HG03558 (cell line): ENCODE measurements at regions not wholly inside any gene's neighbourhood (a gene's known extent, or its start where the extent isn't known, plus 50 kb on each side); places are given as distances from the start of the nearest gene placed in this dataset.

Source experiments
- ATAC-seq: cut with Tn5 transposase; IDR thresholded peaks from one replicate; pipeline ENCODE4 v1.9.1; 2021; ENCODE audit warnings: moderate number of reproducible peaks; ENCODE audit not compliant: unreplicated experiment; ENCODE audit errors: extremely low read depth

DNA sequence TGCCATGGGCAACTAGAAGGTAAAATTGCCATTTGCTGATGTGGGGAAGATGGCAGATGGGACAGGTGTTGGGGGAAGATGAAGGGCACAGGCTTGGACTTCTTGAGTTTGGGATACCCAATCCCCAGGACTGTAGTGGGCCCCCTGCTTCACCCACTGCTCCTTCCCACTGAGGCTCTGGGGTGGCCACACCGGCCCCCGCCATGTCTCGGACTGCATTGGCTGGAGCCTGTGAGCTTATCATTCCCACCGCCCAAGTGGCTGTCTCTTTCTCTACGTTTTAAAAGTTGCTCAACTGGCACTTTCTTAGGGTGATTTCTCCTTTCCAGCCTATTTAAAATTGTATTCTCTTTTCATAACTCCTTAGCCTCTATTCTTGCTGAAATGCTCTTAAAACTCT lies 730.0 kb upstream of the ADAMTS16 start:
- no peak for ATAC-seq

DNA sequence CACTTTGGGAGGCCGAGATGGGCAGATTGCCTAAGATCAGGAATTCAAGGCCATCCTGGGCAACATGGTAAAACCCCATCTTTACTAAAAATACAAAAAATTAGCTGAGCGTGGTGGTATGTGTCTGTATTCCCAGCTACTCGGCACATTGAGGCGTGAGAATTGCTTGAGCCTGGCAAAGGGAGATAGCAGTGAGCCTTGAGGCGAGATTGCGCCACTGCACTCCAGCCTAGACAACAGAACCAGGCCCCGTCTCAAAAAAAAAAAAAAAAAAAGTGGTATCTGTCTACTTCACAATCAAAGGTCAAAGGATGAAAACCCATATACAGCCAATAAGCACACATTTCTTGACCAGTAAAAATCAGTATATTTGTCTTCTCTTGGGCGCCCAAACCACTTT lies 728.5 kb upstream of the ADAMTS16 start:
- ATAC-seq, result no peak

DNA sequence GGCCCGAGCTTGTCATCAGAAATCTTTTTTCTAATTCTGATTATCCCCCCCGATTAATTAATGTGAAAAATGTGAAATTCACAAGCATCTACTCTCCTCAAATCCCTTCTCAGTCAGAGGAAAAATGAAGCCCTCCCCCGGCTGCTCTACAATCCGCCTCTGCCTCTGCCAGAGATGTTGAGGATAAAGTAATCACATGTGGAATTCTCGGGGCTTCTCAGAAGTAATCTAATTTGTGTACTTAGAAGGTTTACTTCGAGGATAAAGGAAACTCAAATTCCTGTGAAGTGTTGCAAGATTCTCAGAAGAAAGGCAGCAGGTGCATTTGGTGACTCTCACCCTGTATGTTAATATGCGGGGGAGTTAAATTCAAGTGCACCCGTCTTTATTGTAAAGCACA lies 726.1 kb upstream of the ADAMTS16 start:
- ATAC-seq, result no peak

DNA sequence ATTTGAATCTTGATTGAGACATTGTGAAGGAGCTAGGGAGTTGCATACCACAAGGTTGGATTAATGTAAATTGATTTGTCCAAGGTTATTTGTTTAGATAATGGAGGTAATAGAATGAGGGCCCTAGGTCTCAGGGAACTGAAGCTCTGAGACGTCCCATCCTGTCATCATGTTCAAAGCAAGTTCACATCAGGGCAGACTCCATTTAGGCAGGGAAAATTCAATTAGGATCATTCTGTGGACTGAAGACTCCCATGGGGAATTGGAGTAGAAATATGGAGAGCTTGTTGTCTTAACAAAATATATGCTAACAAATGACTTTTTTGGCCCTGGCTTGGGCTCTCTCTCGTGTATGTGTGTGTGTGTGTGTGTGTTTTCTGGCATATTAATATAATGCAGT lies 722.0 kb upstream of the ADAMTS16 start:
- no peak for ATAC-seq

DNA sequence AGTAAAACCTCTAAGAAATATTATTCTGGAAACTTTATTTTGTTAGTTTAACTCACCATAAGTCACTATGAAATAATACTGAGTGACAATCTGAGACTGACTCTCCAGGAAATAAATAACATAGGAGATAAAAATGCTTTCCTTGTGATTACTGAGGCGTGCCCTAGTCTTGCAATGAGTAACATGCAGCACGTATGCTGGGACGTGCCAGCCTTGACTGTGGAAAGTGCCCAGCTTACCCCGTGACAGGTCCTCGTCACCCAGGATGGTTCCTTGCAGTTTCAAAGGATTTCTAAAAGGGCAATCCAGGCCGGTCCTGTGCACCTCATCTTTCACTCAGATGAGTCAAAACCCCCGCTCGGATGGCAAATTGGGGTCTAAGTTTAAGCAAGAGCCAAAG lies 720.8 kb upstream of the ADAMTS16 start:
- no peak for ATAC-seq

DNA sequence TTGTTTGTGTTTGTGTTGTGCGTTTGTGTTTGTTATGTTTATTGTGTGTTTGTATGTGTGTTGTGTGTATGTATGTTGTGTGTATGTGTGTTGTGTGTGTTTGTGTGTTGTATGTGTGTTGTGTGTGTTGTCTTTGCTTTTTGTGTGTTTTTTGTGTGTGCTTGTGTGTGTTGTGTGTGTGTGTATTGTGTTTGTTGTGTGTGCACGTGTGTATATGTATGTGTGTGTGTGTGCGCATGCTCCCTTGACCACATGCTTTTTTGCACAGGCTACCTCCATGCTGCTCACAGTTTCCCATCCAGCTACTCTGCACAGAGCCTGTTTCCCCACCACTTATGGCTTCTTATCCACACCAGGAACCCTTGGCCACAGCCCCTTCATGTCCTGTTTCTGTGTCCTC lies 720.0 kb upstream of the ADAMTS16 start:
- ATAC-seq, result no peak

DNA sequence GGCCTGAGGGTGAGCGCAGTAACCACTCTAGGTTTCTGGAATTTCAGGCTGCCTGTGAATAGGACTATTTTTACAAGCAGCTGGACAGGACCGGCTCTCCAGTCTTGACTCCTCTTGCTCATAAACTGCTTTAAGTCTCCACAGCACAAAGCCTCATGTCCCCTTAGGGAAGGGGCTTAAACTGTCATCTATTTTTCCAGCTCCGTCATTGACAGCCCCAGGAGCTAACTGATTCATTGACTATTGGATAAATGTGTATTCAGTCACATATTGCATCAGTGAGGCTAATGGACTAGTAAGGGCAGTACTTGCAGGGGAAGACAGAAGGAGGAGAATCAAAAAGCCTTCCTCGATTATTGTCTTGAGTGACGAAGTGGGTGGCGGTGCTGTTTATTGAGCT lies 719.4 kb upstream of the ADAMTS16 start:
- ATAC-seq, result no peak

DNA sequence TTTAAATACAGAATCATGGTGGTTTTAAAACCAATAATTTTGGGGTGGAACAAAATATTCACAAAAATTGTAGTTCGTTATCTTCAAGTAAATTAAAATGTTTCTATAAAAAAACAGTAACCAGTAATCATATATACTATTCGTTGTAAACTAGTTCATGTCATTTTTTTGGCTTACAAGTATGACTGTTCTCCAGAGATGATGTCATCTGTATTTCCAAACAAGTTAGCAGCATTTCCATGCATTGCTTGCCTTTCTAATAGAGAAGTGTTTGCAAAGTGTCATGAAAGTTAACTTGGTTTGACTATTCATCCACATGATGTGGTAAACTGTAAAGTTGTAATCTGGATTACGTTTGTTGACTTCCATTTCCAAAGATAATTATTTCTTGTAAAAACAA lies 717.9 kb upstream of the ADAMTS16 start:
- no peak for ATAC-seq

DNA sequence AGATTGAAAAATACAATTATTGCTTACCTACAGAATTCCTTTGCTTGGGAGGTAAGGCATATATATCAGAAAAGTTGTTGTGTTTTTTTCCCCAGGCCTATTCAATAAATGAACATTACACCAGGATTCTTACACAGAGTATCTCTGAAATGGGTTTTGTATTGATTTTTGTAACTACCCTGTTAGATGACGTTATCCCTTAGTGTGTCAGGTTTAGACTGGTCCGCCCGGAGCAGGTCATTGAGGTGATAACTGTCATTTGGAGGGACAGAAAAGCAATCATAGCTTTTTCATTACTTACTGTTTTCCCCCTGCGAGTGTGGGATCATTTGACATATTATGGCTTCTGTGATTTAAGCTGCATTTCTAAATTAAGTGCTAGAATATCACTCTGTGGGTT lies 715.2 kb upstream of the ADAMTS16 start:
- ATAC-seq, result no peak

DNA sequence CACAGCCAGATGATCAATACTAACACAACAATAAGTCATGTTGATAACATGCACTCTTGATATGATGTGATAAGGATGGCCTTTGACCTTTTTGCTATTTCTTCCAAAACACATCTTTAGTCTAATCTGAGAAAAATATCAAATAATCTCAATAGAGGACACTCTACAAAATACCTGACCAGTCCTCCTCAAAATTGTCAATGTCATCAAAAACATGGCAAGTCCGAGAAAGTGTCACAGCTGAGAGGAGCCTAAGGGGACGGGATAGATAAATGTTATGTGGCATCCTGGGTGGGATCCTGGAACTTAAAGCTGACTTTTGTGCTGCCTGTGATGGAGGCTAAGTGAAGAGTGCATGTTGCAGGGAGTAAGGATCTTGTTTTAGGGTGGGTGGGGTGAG lies 699.6 kb upstream of the ADAMTS16 start:
- no peak for ATAC-seq

DNA sequence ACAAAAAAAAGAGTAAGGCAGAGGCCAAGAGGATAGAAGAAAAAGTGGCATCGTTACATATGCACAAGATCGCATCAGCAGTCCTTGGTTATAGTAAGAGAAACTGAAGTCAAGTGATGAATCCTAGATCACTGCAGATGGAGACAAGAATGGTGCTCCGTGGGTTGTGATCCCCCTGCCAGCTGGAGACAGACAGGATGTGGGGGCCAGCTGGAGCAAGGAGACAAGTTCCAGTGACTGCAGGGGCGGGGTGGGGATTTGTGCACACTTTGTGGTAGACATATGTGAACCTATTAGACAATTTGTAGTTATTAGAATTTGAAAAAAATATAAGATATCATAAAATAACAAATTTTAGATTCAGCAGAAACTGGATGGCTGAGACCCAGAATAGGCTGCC lies 697.9 kb upstream of the ADAMTS16 start:
- no peak for ATAC-seq

DNA sequence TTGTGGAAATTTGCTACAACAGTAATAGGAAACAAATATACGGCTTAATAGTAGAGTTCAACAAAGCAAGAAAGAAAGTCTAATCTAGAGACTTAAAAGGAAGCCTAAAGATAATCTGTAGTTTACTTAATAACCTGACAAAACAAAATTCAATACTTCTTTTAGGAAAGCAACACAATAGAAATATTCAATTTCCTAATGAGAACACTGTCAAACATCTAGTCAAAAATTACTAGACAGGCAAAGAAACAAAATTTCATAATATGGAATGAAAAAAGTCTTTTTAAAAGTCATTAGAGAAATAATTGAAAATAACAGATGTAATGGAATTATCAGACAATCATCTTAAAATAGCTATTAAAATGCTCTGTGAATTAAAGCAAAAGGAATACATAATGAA lies 692.5 kb upstream of the ADAMTS16 start:
- no peak for ATAC-seq

DNA sequence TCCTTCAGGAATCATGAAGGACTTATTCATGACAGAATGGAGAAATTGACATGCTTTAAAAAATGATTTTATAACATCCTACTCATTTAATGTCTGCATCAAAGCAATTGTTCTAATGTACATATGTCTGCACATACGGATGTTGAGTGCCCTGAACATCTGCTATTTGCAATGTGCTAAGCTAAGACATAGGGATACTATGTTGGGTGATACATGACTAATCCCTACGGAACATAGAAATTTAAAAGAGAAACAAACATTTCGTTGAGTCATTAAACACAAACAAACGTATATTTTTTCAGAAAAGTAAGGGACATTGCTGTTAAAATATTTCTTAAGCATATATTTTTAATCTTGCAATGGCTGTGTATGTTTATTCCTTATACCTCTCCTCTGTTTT lies 686.5 kb upstream of the ADAMTS16 start:
- ATAC-seq, result no peak

DNA sequence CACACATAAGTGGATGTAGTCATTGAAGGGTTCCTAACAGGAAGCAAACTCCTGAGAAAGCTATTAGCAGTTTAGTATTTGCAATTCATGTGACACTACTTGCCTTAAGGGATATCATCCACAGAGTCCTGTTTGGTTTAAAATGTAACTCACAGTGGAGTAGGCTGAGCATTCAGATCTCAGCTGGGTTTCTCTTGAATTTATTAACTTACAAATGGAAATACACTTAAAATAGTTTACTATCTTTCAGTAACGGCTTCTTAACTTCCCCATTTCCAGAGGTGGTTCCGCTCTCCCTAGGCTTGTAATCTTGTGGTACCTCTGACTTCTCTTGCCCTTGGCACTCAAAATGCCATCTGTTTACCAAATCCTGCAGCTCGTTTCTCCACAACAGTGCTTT lies 660.7 kb upstream of the ADAMTS16 start:
- no peak for ATAC-seq

DNA sequence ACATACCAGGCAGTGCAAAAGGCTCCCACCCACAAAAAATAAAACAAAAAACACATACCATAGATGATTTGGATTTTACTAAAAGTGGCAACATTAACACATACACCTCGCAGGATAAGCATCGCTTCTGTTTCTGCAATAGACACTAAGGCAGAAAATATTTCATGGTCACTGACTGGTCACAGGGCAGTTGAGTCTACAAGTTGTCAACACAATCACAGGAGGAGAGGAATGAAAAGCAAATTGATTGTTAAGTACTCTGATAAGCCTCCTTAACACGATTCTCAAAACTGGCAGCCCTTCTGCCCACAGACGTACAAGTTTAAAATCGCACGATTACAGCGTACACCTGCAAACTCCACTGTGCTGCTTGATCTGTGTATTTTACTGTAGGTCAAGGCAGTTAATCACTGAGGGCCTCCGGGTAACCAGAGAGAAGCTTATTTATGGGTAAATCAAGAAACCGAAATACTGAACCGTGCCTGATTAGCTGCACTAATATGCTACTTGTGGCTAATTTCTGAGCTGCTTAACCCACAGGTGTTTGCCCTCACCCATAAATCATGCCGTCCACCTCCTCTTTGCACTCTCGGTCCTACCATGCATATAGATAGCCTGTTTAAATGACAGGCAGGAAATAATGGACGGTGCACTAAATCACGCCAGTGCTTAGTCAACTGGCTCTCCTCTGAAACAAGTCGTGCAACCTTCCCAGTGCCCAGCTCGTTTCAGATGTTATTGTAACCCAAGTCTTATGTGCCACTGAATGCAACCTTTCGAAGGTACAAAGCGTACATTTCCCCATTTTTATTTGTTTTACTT lies 659.4 kb upstream of the ADAMTS16 start:
- ATAC-seq, result no peak

DNA sequence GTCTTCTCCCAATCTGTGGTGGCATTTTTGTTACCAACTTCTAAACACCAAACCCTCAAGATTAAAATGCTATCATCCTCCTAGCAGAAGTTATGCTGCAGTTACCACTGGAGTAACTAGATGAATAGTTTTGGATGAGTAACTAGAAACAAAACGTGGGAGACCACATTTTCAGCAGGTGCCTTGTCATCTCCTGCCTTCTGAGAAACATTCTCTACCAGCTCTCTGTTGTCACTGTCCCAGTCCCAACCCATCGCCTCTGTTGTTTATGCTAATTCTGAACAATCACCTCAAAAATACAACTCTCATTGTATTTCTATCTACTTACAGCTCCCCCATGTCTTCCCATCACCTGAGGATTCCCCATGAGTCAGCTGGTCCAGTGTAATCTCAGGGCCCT lies 652.5 kb upstream of the ADAMTS16 start:
- ATAC-seq, result no peak

DNA sequence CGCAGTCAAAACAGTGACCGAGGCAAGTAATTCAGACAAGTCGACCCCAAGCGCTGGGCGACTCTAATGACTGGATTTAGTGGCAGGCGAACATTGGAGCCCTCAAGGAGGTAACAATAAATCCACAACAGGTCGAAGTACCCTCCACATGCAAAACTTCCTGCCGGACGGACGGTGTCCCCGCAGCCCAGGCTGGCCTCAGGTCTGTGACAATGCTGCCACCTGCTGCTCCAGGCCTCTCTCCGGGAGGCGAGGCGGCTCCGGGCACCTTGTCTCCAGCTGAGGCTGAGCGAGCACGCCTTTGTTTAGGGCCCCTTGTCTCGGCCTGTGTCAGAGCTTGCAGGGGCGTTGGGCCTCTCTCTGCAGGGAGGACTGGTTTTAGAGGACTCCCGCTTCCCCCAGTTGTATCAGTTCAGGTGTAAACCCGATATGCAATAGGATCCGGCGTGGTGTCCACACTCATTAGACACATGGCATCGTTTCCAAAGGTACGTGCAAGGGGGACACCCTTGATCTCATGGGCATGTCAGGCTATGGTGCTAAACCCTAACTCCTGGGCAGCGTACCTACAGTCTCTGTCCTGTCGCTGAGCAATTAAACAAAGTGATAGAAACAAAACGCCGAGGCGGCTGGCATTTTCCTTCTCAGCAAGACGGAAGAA lies 628.0 kb upstream of the ADAMTS16 start:
- no peak for ATAC-seq

DNA sequence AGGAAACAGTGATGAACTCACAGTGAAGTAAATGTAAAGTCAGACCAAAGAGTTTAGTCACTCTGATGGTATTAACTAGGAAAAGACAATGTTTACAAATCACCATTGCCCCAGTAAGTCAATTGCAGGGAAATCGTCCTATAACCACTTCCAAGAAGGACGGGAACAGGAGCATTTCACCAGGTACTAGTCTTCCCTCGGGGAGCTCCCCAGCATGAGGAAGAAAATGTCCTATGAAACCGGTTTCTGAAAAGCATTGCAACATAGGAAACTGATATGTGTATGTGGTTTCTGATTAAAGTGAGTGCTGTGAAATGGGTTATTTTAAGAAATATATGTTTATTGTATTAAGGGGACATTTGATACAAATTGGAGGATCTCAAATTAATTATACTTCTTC lies 626.7 kb upstream of the ADAMTS16 start:
- no peak for ATAC-seq

DNA sequence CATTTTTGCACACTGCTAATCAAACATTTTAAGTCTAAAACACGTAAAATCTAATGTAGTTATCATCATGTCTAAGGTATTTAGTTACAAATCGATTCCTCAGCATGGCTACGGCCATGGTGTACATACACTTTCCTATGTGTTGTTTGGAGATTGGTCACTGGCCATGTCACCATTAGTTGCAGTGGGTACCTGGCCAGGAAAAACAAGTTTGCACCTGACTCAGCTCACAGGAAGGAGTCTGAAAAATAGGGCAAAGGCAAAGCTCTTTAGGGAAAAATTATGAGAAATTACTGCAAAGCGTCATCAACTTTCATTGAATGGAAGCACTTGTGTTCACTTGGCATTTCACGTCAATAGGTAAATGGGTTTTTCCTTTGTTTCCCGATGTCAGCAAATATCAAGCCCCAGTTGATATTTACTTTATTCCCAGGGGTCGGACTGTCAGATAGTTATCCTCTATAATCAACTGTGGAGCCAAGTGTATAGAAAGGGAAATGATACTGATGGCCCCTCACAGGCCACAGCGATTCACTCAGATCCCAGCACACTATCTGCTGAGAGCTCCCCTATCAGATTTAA lies 626.0 kb upstream of the ADAMTS16 start:
- no peak for ATAC-seq

DNA sequence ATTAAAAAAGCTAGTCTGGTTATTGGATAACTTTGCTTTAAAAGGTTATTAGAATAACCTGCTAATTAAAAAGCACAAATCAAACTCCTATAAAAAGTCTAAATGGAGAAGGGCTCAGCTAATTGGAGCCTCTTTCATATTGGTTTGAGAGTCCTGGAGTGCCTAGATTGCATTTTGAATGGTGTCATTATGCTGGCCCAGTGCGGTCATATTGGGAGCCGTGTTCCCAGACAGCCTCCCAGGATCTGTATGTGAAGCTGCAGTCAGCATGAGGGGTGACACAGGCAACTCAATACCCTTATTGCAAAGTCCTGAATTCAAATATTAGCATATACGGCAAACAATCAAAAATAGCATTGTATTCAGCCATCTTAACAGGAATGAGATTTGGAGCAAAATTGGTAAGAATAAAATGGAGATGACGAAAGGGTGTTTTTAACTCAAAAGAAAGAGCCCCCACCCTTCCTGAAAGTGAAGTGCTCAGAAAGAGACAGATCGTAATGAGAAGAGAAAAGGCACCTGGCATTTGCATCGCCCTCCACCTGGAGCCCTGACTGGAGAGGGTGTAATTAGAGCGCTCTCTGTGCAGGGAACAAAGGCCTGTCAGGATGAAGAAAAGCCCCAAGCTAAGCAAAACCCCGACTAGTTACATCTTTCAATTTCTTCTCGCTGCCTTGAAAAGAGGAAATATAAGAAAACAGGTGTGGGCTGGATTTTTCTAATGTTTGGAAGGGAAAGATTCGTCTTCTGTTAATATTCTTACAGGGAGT lies 621.0 kb upstream of the ADAMTS16 start:
- ATAC-seq, result no peak

DNA sequence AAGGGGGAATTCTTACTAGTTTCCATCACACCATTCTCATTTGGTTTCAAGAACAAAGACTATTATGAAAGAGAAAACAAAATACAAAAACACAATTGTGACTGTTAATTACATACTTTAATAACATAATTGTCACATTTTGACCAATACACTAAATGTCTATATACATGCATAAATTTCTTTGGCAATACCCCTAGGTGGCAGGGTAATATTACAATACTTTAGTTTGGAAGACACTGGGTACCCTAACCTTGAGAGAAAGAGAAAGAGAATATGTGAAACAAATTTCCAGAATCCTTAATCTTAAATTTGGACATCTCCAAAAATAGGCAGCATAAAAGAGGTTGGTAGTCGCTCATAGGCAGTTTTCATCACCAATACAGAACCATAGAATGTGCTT lies 619.6 kb upstream of the ADAMTS16 start:
- ATAC-seq, result no peak
